SK-N-SH (cell line): ENCODE measurements at regions not wholly inside any gene's neighbourhood (a gene's known extent, or its start where the extent isn't known, plus 50 kb on each side); places are given as distances from the start of the nearest gene placed in this dataset.

Experiments used
- CTCF ChIA-PET: fragments of 300-600, 350-600 bp; formaldehyde crosslinking; extraction: SDS; loops from one replicate; lab custom pipeline; 2021; lab: Yijun Ruan, JAX
- POLR2A ChIA-PET: fragments of 350-600 bp; sonication (Branson Sonifier 250); formaldehyde crosslinking; extraction: SDS; loops from one replicate; lab custom pipeline; 2020; ENCODE audit warnings: antibody characterized with exemption, inconsistent platforms; lab: Yijun Ruan, JAX
- DNase-seq: peaks from one replicate; pipeline ENCODE4 v3.0.0; 2012
- H2AFZ ChIP-seq: fragments of 200-600 bp; sonication (generic); 2 replicates; pipeline ENCODE4 v1.8.1; 2016; ENCODE audit warnings: antibody characterized with exemption, mild to moderate bottlenecking, low read depth
- H3F3A ChIP-seq: fragments of 200-600 bp; sonication (generic); replicated peaks from 2 replicates; pipeline ENCODE3; 2016; ENCODE audit warnings: antibody characterized with exemption, mild to moderate bottlenecking; ENCODE audit not compliant: insufficient read depth
- H3K27ac ChIP-seq, 2 experiments: fragments of 200-500 bp in 1 of 2; fragments of 200-600 bp in 1 of 2; sonication (Bioruptor generic) in 1 of 2; sonication (generic), shearing (Covaris generic) in 1 of 2; 2 replicates each; pipeline versions ENCODE4 v1.5.1 to v1.6.1; 2014 to 2016; ENCODE audit warnings: low read depth in 2 of 2, inconsistent platforms in 1 of 2, low read length in 1 of 2, mild to moderate bottlenecking in 1 of 2, mixed read lengths in 1 of 2
- H3K27me3 ChIP-seq: fragments of 200-600 bp; sonication (generic), shearing (Covaris generic); 2 replicates; pipeline ENCODE4 v1.6.1; 2016; ENCODE audit warnings: mixed run types; ENCODE audit not compliant: insufficient read depth
- H3K36me3 ChIP-seq, 2 experiments: fragments of 200-500 bp in 1 of 2; fragments of 200-600 bp in 1 of 2; sonication (Bioruptor generic) in 1 of 2; sonication (generic) in 1 of 2; replicated peaks in 1 of 2; 2 replicates each; pipeline versions ENCODE3 to v1.5.1; 2014 to 2016; ENCODE audit warnings: low read length in 1 of 2, mild to moderate bottlenecking in 1 of 2; ENCODE audit not compliant: insufficient read depth in 2 of 2, control insufficient read depth in 1 of 2
- H3K4me1 ChIP-seq, 2 experiments: fragments of 200-500 bp in 1 of 2; fragments of 200-600 bp in 1 of 2; sonication (Bioruptor generic) in 1 of 2; sonication (generic), shearing (Covaris generic) in 1 of 2; 2 replicates each; pipeline versions ENCODE4 v1.5.1 to v1.6.1; 2014 to 2016; ENCODE audit warnings: low read depth in 1 of 2, low read length in 1 of 2, mixed run types in 1 of 2; ENCODE audit not compliant: insufficient read depth in 2 of 2, control insufficient read depth in 1 of 2
- H3K4me2 ChIP-seq: fragments of 200-600 bp; sonication (generic), shearing (Covaris generic); 2 replicates; pipeline ENCODE4 v1.6.1; 2017; ENCODE audit warnings: mixed run types
- H3K4me3 ChIP-seq, 2 experiments: fragments of 200-500 bp in 1 of 2; fragments of 200-600 bp in 1 of 2; sonication (Bioruptor generic) in 1 of 2; sonication (generic), shearing (Covaris generic) in 1 of 2; 2 replicates each; pipeline versions ENCODE4 v1.5.1 to v1.8.1; 2014 to 2016; ENCODE audit warnings: low read depth in 2 of 2, inconsistent platforms in 1 of 2, low read length in 1 of 2, mild to moderate bottlenecking in 1 of 2, mixed read lengths in 1 of 2, moderate library complexity in 1 of 2
- H3K79me2 ChIP-seq: fragments of 200-600 bp; sonication (generic); 2 replicates; pipeline ENCODE4 v1.8.1; 2017; ENCODE audit warnings: mild to moderate bottlenecking; ENCODE audit not compliant: insufficient read depth
- H3K9ac ChIP-seq: fragments of 200-600 bp; sonication (generic); 2 replicates; pipeline ENCODE4 v1.6.1; 2017; ENCODE audit warnings: mixed run types
- H3K9me2 ChIP-seq: fragments of 200-600 bp; sonication (generic); 2 replicates; pipeline ENCODE4 v1.6.1; 2017; ENCODE audit warnings: mixed run types
- H3K9me3 ChIP-seq: fragments of 200-600 bp; sonication (generic); 2 replicates; pipeline ENCODE4 v1.6.1; 2017; ENCODE audit warnings: mixed run types, mild to moderate bottlenecking, moderate library complexity
- H4K20me1 ChIP-seq: fragments of 200-600 bp; sonication (generic); 2 replicates; pipeline ENCODE4 v1.6.1; 2017; ENCODE audit warnings: mild to moderate bottlenecking, mixed run types; ENCODE audit not compliant: insufficient read depth
- CHD2 ChIP-seq: fragments of 150-350 bp; IDR thresholded peaks from 2 replicates; pipeline ENCODE4 v1.6.1; 2018; ENCODE audit warnings: low read length; ENCODE audit not compliant: partially characterized antibody
- ELF1 ChIP-seq: IDR thresholded peaks from 2 replicates; pipeline ENCODE4 v1.4.0; 2012
- EP300 ChIP-seq, 2 experiments: IDR thresholded peaks; 2 replicates each; pipeline versions ENCODE4 v1.4.0 to v1.6.1; 2012; ENCODE audit warnings: borderline replicate concordance in 1 of 2, low read depth in 1 of 2, low read length in 1 of 2
- EZH2phosphoT487 ChIP-seq: fragments of 200-600 bp; sonication (generic); IDR thresholded peaks from 2 replicates; pipeline ENCODE4 v1.6.1; 2017; ENCODE audit warnings: low read depth, mixed run types, mild to moderate bottlenecking, antibody characterized with exemption, moderate library complexity, borderline replicate concordance
- FOXM1 ChIP-seq: IDR thresholded peaks from 2 replicates; pipeline ENCODE4 v1.4.0; 2012; ENCODE audit warnings: low read depth, mild to moderate bottlenecking
- JUND ChIP-seq: IDR thresholded peaks from 2 replicates; pipeline ENCODE4 v1.4.0; 2012
- NFIC ChIP-seq: IDR thresholded peaks from 2 replicates; pipeline ENCODE4 v1.4.0; 2012; ENCODE audit warnings: borderline replicate concordance
- POLR2AphosphoS5 ChIP-seq: IDR thresholded peaks from 2 replicates; pipeline ENCODE4 v1.6.1; 2012; ENCODE audit warnings: low read depth, low read length
- RAD21 ChIP-seq: IDR thresholded peaks from 2 replicates; pipeline ENCODE4 v1.6.1; 2012; ENCODE audit warnings: mild to moderate bottlenecking, low read length
- RFX5 ChIP-seq: IDR thresholded peaks from 2 replicates; pipeline ENCODE4 v1.6.1; 2012; ENCODE audit warnings: mild to moderate bottlenecking, improper control_type of control experiment, low read length
- RXRA ChIP-seq: IDR thresholded peaks from 2 replicates; pipeline ENCODE4 v1.4.0; 2012; ENCODE audit warnings: low read depth, mild to moderate bottlenecking, borderline replicate concordance
- TAF1 ChIP-seq: IDR thresholded peaks from 2 replicates; pipeline ENCODE4 v1.6.1; 2012; ENCODE audit warnings: low read depth, mild to moderate bottlenecking, low read length, moderate library complexity, borderline replicate concordance
- TEAD4 ChIP-seq: IDR thresholded peaks from 2 replicates; pipeline ENCODE4 v1.4.0; 2012; ENCODE audit warnings: mild to moderate bottlenecking, borderline replicate concordance; ENCODE audit not compliant: insufficient read depth
- YY1 ChIP-seq: IDR thresholded peaks from 2 replicates; pipeline ENCODE4 v1.4.0; 2012; ENCODE audit warnings: low read depth, mild to moderate bottlenecking
- WGBS: methylation state at CpG from one replicate; pipeline ENCODE4 v1.1.6; 2017; ENCODE audit warnings: low lambda C conversion rate; 5-methylcytosine and 5-hydroxymethylcytosine counted together
- TF ChIP-seq, protein P1 (sequence below): IDR thresholded peaks from 2 replicates; pipeline ENCODE4; 2012
- TF ChIP-seq, protein P2 (sequence below): IDR thresholded peaks from 2 replicates; pipeline ENCODE4 v1.4.0; 2012; ENCODE audit warnings: low read depth
- TF ChIP-seq, protein P3 (sequence below): fragments of 150-350 bp; IDR thresholded peaks from 2 replicates; pipeline ENCODE4 v1.6.1; 2017; ENCODE audit warnings: antibody characterized with exemption, low read length, low read depth, borderline replicate concordance
- TF ChIP-seq, protein P4 (sequence below): IDR thresholded peaks from 2 replicates; pipeline ENCODE4 v1.6.1; 2012; ENCODE audit warnings: mild to moderate bottlenecking, low read depth, low read length, moderate library complexity

DNA sequence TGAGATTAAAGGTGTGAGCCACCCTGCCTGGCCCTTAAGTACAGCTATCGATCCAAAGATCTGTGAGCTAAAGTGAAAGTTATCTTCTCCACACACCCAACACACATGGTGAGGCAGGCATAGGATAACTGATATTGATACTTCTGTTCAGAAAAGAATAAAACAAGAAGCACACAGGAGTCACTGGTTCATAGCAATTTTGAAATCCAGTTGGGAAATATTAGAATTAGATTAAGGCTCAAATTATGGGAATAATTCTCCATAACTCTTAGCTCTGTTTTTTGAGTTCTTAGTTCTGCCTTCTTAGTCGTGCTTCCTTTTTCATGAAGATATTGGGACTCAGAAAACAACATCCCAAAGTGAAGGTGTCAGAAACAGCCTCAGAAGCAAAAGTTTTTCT lies 186.0 kb upstream of the PLXNC1 start:
- H3F3A ChIP-seq: no peaks in the 10 kb centered on the region
- no peaks in the 10 kb centered on the region for H3K36me3 ChIP-seq
- H4K20me1 ChIP-seq: no peaks in the 10 kb centered on the region
- POLR2A ChIA-PET: no interaction called here
- no peaks in the 10 kb centered on the region for H3K27me3 ChIP-seq
- H3K9me3 ChIP-seq: peaks cover 5% of the 10 kb centered on the region; the same call in 1 of the 2 replicates
- TF ChIP-seq, protein P1, sequence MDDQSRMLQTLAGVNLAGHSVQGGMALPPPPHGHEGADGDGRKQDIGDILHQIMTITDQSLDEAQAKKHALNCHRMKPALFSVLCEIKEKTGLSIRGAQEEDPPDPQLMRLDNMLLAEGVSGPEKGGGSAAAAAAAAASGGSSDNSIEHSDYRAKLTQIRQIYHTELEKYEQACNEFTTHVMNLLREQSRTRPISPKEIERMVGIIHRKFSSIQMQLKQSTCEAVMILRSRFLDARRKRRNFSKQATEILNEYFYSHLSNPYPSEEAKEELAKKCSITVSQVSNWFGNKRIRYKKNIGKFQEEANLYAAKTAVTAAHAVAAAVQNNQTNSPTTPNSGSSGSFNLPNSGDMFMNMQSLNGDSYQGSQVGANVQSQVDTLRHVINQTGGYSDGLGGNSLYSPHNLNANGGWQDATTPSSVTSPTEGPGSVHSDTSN: no peak
- no peak for TF ChIP-seq RAD21
- no peak for TF ChIP-seq FOXM1
- no peak for TF ChIP-seq POLR2AphosphoS5
- no peak for TF ChIP-seq CHD2
- TF ChIP-seq, protein P2, sequence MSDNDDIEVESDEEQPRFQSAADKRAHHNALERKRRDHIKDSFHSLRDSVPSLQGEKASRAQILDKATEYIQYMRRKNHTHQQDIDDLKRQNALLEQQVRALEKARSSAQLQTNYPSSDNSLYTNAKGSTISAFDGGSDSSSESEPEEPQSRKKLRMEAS: no peak
- TF ChIP-seq JUND: no peak
- TF ChIP-seq, protein P3, sequence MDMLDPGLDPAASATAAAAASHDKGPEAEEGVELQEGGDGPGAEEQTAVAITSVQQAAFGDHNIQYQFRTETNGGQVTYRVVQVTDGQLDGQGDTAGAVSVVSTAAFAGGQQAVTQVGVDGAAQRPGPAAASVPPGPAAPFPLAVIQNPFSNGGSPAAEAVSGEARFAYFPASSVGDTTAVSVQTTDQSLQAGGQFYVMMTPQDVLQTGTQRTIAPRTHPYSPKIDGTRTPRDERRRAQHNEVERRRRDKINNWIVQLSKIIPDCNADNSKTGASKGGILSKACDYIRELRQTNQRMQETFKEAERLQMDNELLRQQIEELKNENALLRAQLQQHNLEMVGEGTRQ: no peak
- TF ChIP-seq YY1: no peak
- TF ChIP-seq ELF1: no peak
- TF ChIP-seq, all 33 proteins: peak for 0
- CTCF ChIA-PET: interaction anchor here (0.7 kb wide), 1 partner anchor 460 kb away, joined by 3 read pairs; no protein-coding TSS in a partner anchor
- no peak overlapping the region for H2AFZ ChIP-seq
- no peak for DNase-seq
- H3K79me2 ChIP-seq: no peaks in the 10 kb centered on the region
- H3K27ac ChIP-seq: no peak overlapping the region
- H3K4me2 ChIP-seq: no peak overlapping the region
- no peaks in the 10 kb centered on the region for H3K4me1 ChIP-seq
- 25% methylated on average over 2 of the region's 2 CpGs for WGBS
- no peak overlapping the region for H3K4me3 ChIP-seq
- H3K9ac ChIP-seq: no peak overlapping the region
- no peaks in the 10 kb centered on the region for H3K9me2 ChIP-seq

DNA sequence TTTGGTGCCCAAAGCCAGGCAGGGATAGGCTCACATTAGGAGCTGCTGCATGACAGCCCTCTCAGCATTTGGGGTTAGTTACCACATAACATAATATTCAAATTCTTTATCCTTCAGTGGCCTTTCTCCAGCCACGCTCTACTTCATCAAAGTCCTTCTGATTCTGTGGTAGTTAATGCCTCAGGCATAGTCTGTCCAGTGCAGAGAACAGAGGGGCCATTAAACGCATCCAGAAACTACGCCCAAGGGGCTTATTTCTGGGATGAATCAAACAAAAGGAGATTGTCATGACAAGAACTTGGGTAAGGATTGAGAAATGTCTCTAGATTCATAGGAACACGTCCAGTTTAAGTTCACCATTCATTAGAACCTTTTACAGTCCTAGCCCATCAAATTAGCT lies 183.4 kb upstream of the PLXNC1 start:
- Histone ChIP-seq H2AFZ (no peak overlapping the region), H3K4me1 (no peaks in the 10 kb centered on the region), H3K4me2 (no peak overlapping the region), H3K9me2 (no peaks in the 10 kb centered on the region), H3K9ac (no peak overlapping the region), H3K27ac (no peak overlapping the region), H3K4me3 (no peak overlapping the region), H3K79me2 (no peaks in the 10 kb centered on the region), H3K9me3 (peaks cover 5% of the 10 kb centered on the region; the same call in 1 of the 2 replicates), H3F3A (no peaks in the 10 kb centered on the region), H3K36me3 (no peaks in the 10 kb centered on the region), H3K27me3 (no peaks in the 10 kb centered on the region), H4K20me1 (no peaks in the 10 kb centered on the region)
- DNase-seq: no peak
- ChIA-PET POLR2A (no interaction called here), CTCF (interaction anchor here (1.7 kb wide), 1 partner anchor 14 kb away, joined by 8 read pairs; no protein-coding TSS in a partner anchor)
- 55% methylated on average over 4 of the region's 4 CpGs for WGBS
- TF ChIP-seq TEAD4 (no peak), RFX5 (no peak), RXRA (no peak), POLR2AphosphoS5 (no peak), EP300 (IDR thresholded peaks at IDR 0.05; ENCODE audit: borderline replicate concordance in 1 of 2, low read depth in 1 of 2, low read length in 1 of 2) (no peak), RAD21 (no peak), TAF1 (no peak), NFIC (no peak), EZH2phosphoT487 (no peak)
- TF ChIP-seq, protein P4, sequence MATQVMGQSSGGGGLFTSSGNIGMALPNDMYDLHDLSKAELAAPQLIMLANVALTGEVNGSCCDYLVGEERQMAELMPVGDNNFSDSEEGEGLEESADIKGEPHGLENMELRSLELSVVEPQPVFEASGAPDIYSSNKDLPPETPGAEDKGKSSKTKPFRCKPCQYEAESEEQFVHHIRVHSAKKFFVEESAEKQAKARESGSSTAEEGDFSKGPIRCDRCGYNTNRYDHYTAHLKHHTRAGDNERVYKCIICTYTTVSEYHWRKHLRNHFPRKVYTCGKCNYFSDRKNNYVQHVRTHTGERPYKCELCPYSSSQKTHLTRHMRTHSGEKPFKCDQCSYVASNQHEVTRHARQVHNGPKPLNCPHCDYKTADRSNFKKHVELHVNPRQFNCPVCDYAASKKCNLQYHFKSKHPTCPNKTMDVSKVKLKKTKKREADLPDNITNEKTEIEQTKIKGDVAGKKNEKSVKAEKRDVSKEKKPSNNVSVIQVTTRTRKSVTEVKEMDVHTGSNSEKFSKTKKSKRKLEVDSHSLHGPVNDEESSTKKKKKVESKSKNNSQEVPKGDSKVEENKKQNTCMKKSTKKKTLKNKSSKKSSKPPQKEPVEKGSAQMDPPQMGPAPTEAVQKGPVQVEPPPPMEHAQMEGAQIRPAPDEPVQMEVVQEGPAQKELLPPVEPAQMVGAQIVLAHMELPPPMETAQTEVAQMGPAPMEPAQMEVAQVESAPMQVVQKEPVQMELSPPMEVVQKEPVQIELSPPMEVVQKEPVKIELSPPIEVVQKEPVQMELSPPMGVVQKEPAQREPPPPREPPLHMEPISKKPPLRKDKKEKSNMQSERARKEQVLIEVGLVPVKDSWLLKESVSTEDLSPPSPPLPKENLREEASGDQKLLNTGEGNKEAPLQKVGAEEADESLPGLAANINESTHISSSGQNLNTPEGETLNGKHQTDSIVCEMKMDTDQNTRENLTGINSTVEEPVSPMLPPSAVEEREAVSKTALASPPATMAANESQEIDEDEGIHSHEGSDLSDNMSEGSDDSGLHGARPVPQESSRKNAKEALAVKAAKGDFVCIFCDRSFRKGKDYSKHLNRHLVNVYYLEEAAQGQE: no peak
- TF ChIP-seq, protein P3: no peak
- TF ChIP-seq, protein P1: no peak
- TF ChIP-seq, protein P2: no peak
